CD4-positive, alpha-beta T cell treated with Interleukin-21 for 1 hour (primary cell): ENCODE measurements at regions not wholly inside any gene's neighbourhood (a gene's known extent, or its start where the extent isn't known, plus 50 kb on each side); places are given as distances from the start of the nearest gene placed in this dataset.

Experiments
- DNase-seq: peaks from one replicate; pipeline ENCODE4 v3.0.0-alpha.2; 2020

DNA sequence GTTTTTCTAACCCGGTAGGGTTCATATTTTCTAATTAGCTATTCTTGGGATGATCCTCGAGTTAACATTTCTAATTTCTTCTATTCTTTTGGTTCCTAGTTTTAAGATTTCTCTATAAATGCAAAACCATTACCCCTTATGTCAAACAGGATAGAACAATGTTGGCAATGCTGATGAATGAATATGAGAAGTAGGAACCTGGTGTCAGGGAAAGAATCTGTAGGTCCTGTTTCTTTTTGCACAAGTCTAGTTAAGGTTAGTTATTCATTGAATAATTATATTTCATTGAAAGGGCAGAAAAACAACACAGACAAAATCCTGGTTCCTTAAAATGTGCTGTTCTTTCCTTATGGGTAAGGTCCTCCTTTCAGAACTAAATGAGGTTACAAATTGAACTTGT, 766.4 kb upstream of the FAM98A start:
- DNase-seq = no peak

DNA sequence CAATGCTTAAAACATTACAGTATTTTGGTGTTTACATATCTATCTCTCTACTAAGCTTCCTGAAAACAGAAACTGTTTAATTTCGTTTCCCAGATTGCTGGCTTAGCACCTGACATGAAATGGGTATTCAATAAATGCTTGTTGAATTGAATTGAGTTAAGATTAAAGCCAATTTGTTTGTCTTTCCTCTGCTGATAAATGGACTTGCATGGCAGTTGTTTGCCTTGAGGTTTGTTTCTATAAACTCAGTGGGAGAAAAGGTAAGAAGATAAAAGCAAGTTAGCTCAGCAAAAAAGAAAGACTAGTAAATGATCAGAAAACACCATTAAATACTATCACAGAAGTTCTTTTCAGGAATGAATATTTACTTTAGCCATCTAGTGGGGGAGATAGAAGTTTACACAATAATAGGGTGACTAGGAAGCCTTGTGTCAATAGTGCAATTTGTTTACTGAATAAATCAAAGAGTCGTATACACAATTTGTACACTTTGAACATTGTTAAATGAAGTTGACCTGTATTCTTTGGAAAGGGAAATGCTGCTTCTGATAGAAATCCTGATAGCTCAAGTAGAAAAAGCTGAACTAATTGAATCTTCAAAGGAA, 754.5 kb upstream of the FAM98A start:
- no peak for DNase-seq

DNA sequence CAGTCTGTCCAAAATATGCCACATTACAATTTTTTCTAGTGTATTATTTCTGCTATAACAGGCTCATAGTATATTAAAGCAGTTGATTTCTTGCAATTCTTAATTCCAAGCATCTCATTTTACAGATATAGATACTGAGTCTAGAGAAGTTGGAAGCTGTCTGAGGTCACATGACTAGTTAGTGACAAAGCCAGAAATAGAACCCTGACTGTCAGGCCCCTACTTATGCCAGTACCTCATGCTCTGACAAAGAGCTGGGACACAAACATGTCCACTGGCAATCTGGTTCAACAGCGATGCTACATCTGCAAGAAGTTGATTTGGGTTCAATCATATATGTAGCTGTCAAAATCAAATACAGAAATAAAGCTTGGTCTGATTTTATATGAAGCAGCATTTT, 750.4 kb upstream of the FAM98A start:
- no peak for DNase-seq

DNA sequence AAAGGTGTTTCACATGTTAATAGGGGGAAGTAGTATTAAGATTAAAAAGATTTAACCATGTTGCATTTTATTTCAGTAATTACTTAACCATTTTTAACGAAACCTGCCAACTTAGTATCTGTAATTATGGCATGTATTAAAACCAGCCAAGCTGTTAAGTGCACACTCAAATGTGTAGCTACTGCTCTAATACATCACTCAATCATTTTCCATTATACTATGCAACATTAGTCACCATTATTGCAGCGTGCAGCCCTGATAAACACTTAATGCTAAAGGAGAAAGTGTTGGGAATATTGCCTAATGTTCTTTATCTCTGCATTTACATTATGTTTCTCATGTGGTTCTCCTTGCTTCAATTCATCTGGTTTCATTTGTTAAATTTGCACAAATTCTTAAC, 745.9 kb upstream of the FAM98A start:
- no peak for DNase-seq

GRCh38 chr2:34340307-34340706, 741.2 kb upstream of the FAM98A start:
- DNase-seq = no peak

- no peak for DNase-seq
These were observed 738.6 kb upstream of the FAM98A start for GRCh38 chr2:34337735-34338134.

DNA sequence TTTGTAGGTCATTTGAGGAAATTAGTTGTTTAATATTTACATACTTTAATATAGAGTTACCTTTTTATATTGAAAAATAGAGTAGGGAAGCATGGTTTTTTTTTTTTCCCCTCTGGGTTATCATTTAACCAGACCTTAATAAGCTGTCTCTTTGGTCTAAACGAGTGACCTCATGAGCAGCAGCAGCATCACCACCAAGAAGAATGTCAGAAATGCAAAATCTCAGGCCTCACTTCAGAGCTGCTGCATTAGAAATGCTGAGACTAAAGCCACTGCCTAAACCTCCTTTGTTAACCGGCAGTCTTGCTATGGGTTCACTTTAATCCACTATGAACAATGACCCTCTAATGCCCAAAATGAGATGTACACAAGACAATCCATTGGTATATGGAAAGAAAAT, 733.7 kb upstream of the FAM98A start:
- DNase-seq = no peak

GRCh38 chr2:34320056-34320455, 721.0 kb upstream of the FAM98A start:
- no peak for DNase-seq

DNA sequence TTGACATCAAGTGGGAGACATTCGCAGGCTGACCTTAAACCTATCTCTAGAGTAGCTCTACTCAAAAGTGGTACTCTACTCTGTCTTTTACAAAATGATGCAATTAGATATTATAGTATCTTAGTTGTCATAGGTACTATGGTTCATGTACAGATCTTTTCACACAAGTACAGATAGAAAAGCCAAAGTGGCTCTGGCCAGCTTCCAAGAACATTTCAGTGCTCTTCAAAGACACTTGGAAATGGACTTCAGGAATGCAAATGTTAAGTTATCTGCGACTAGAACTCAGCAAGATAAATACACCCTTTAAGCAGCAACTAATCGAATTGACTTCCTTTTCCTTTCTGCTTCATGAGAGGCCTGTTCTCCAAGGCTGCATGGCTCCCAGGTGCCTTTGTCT, 718.7 kb upstream of the FAM98A start:
- DNase-seq = no peak

- no peak for DNase-seq
These were observed 717.7 kb upstream of the FAM98A start for GRCh38 chr2:34316788-34317187.

- no peak for DNase-seq
These were observed 712.7 kb upstream of the FAM98A start for GRCh38 chr2:34311816-34312215.

GRCh38 chr2:34308140-34308539, 709.0 kb upstream of the FAM98A start:
- no peak for DNase-seq

DNA sequence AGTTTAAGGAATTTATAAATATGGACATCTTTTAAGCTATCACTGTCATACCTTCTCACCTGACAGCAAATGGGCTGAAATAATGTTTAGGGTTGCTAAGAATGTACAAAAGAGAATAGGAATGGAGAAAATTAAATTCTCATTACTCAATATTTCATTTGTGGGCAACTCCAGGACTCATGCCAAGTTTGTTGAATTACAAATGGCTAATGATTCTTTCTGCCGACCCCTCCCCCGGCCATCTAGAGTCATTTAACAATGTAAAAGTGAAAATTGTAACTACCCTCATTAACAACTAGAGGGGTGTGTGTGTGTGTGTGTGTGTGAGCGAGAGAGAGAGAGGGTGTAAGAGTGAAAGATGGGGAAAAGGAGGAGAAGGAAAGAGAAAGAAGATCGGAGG, 708.5 kb upstream of the FAM98A start:
- no peak for DNase-seq

DNA sequence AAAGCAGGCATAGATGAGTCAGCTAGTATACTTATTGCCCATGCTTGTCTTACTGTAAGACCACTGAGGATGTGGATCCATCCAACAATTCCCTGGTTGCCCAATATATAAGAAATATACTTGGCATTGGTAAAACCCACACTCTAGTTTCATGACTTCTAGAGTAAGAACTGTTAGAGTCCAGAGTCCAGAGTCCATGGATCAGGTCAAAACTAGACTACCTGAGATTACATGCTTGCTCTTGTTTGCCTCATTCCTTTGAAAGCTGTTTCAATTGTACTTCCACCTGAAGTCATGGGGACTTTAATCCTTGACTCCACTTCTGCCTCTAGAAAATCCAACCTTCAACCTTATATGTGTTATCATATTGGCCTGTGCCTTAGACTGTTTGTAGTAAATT, 707.6 kb upstream of the FAM98A start:
- no peak for DNase-seq

GRCh38 chr2:34305587-34305986, 706.5 kb upstream of the FAM98A start:
- no peak for DNase-seq

DNA sequence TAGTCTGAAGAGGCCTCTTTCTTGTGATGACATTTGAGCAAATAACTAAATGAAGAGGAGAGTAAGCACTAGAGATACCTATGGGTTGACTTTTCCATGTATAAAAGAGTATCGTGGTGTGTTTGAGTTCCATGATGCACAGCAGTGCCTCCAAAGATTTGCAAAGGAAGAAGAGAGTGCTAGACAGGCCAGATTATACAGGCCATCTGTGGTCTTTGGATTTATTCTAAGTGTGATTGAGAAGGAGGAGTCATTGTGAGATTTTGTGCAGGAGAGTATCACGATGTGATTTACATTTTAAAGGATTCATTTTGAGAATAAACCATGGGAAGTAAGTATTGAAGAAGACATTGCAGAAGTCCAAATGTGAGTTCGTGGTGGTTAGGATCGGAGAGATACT, 695.9 kb upstream of the FAM98A start:
- no peak for DNase-seq

- DNase-seq = no peak
These were observed 692.0 kb upstream of the FAM98A start for GRCh38 chr2:34291076-34291475.

DNA sequence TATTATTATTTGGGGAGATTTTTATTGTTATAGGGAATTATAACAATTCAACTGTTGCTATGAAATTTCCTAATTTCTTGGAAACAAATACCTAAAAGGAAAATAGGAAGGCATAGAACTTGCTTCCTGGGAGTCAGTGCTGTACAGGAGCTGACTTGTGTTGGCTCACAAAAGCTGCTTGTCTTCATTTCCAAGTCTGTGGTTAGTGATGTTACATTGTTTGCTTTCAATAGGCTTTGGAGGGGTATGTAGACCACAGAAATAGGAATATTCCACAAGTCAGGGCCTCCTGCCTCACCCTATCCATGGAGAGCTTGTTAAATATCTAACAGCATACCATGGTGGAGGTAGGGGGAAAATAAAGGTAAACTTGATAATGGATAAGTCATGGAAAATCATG, 688.9 kb upstream of the FAM98A start:
- no peak for DNase-seq

DNA sequence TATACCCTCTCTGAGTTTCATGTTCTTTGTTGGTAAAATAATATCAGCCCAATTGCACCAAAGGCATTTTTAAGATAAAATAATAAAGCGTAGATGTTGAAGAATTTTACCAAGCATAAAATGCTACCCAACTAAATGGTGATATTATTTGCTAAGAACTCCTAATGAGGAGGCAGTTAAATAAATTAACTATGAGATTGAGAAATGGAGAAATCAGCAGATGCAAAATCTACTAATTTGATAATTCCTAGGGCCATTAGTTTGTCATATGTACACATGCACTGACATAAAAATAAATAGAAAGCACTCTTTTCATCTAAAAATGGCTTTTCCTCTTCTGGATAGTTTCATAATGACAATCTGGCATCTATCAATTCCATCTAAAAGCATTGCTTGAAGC, 681.5 kb upstream of the FAM98A start:
- DNase-seq = no peak

- no peak for DNase-seq
These were observed 668.0 kb upstream of the FAM98A start for GRCh38 chr2:34266908-34267697.

DNA sequence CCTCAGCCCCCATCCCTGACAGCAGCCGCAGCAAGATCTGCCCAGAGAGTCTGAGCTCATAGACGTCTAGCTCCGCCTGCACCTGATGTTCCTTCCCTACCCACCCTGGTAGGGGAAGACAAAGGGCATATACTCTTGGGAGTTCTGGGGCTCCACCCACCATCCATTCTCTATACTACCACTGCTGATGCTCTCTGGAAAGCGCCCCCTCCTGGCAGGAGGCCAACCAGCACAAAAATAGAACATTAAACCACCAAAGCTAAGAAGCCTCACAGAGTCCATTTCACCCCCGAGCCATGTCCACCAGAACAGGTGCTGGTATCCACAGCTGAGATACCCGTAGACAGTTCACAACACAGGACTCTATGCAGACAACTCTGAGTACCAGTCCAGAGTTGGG, 662.6 kb upstream of the FAM98A start:
- DNase-seq = no peak

- DNase-seq = no peak
These were observed 655.3 kb upstream of the FAM98A start for GRCh38 chr2:34254272-34254878.

DNA sequence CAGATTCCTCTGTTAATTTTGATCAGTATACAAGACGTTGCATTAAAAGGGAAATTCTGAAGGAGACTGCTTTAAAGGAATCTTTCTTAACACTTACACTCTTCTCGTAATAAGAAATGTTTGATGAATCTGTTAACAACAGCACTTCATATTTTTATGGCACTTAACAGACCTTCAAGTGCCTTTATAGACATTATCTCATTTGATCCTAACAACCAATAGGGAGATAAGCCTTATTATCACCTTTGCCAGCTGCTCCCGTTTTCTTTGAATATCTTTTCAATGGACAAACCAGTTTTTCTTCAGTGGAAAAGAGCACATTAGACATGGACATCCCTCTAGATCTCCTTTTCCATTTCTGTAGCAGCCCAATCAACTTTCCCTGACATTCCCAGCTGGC, 653.0 kb upstream of the FAM98A start:
- DNase-seq = no peak

GRCh38 chr2:34251578-34251977, 652.5 kb upstream of the FAM98A start:
- DNase-seq = no peak

DNA sequence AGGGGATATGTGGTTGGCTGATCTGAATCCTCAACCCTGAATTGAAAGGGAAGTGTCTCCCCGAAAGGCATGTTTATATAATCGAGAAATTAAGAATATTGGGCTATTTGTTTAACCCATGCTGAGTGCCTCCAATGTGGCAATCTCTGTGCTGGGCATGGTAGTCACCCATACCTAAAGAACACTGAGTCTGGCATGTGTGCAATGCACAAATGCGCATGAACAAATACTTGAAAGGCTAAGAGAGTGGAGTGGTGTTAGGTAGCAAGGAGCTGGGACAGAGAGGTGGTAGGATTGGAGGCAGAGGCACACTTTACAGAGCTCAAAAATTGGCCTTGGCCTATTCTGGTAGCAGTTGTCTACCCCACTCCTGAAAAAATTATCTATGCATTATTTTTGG, 645.1 kb upstream of the FAM98A start:
- DNase-seq = no peak
